Ovary (tissue), 3 donors: ENCODE measurements at regions not wholly inside any gene's neighbourhood (a gene's known extent, or its start where the extent isn't known, plus 50 kb on each side); places are given as distances from the start of the nearest gene placed in this dataset.

Experiments
- CTCF ChIP-seq, 3 donors: fragments of 450-650 bp in 2 of 3; fragments of 200-600 bp in 1 of 3; IDR thresholded peaks; one replicate each; pipeline versions ENCODE4 v1.5.1 to v1.8.0; 2016 to 2022; ENCODE audit warnings: antibody characterized with exemption in 3 of 3, mild to moderate bottlenecking in 1 of 3
- EP300 ChIP-seq: sonication (generic); formaldehyde crosslinking; IDR thresholded peaks from one replicate; pipeline ENCODE4 v1.6.1; 2017; ENCODE audit warnings: antibody characterized with exemption
- POLR2A ChIP-seq: fragments of 450-650 bp; IDR thresholded peaks from one replicate; pipeline ENCODE4 v1.6.1; 2017; ENCODE audit warnings: antibody characterized with exemption, mild to moderate bottlenecking, moderate library complexity
- donor health status: DM: no; HTN: no; CAD: no.

DNA sequence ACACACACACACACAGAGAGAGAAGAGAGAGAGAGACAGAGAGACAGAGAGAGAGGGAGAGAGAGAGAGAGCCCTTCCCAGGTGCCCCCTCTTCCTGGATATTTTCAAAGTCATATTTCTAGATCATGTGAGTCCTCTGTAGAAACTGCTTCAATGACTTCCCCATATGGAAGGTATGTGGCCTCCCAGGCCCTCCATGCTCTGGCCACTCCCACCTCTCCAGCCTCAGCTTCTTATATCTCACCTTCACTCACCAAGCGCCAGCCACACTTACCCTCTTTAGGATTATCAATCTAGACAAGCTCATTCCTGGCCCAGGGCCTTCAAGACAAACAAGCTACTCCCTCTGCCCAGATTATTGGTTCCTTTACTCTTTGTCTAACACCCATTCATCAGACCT lies 259.7 kb downstream of the MTERF1 start:
- TF ChIP-seq POLR2A (no peak), CTCF (IDR thresholded peaks at IDR 0.05) (no peak), EP300 (no peak)
